GM18909 (cell line): ENCODE measurements at regions not wholly inside any gene's neighbourhood (a gene's known extent, or its start where the extent isn't known, plus 50 kb on each side); places are given as distances from the start of the nearest gene placed in this dataset.
"Not testable (repeated sequence)": the region's sequence is repeated elsewhere in the genome, so short reads cannot be mapped to it uniquely, and the experiment has no call there.

ENCODE experiments used
- ATAC-seq: cut with Tn5 transposase; IDR thresholded peaks from one replicate; pipeline ENCODE4 v1.9.1; 2021; ENCODE audit warnings: mild to moderate bottlenecking; ENCODE audit not compliant: unreplicated experiment, poor library complexity

DNA sequence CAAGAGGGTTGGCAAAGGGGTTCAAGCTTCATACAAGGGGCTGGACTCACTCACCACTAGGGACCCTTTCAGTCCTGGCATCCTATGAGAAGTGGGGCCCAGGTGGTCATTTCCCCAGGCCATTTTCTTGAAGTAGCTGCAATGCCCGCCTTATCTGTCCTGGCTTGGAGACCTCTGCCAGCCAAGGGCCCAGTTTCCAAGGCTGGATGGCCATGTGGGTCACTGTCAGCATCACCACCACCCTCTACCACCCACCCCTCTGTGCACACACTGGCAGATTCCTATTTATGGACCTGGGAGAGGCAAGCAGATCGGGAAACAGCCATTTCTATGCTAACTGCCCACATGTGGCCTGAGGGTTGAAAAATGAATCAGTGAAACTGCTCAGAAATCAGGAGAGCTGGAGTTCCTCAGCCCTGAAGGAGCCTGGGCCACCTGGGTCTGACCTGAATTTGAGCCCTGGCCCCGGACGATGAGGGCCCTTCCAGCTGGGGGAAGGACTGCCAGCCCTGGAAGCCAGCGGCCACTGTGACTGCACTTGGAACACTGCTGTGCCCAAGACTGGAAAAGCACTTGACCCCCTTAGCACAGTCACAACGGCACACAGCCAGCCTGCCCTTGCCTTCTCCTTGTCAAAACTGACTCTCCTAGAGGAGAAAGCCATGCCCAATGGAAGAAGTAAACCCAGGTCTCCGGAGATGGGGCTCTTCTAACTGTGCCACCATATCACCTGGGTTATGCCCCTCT lies 442.2 kb downstream of the BUD13 start:
- no peak for ATAC-seq

DNA sequence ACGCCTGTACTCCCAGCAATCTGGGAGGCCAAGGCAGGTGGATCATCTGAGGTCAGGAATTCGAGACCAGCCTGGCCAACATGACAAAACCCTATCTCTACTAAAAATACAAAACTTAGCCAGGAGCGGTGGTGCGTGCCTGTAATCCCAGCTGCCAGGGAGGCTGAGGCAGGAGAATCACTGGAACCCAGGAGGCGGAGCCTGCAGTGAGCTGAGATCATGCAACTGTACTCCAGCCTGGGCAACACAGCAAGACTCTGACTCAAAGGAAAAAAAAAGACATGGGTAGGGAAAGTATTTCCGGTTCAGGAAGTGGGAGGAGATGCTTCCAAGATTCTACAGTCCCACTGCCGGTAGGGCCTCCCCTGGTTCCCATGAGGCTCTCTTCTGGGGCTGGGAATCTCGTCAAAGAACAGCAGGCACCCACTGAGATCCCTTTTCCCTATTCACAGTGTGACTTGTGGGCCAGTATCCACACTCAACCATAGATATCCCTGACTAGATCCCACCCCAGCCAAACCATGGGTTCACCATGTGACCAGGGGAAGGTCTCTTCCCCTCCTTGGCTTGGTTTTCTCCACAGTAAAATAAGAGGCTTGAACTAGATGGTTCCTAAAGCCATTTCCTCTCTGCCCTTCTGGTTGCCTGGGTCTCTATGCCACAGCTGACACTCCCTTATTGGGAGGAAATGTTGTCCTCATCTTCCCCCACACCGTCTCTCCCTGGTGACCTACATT lies 443.3 kb downstream of the BUD13 start:
- no peak for ATAC-seq

DNA sequence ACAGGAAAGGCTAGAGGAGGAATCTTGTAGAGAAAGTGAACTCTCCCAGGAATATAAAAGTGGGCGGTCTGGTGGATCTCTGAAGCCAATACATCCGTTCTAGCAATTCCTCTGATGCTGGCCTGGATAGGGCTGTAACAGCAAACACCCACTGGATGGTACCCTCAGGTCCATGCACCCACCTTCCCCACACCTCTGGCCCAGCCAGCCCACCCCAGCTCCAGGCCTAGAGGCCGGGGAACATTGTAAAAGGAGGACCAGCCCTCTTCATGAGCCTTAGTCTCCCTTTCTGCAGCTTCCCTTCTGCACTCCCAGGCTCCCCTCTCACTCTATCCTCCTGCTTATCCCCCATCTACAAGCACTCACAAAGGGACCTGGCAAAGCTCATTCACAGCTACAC lies 443.9 kb downstream of the BUD13 start:
- no peak for ATAC-seq

DNA sequence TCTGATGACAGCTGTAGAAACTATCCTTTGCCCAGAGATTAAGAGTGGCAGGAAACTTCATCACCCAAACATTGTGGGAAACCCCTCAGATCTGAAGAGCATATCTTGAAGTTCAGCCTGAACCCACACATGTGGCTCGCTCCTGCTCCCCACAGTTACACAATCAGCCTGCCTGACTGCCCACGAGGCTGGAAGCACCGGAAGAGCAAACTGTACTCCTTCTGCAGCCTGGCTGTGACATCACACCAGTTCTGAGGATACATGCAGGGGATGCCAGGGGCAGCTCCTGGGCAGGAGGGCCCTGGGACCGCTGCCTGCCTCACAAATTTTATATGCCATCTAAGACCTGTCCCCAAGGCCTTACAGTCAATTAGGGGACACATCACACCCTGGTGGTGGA lies 444.4 kb downstream of the BUD13 start:
- ATAC-seq = no peak

DNA sequence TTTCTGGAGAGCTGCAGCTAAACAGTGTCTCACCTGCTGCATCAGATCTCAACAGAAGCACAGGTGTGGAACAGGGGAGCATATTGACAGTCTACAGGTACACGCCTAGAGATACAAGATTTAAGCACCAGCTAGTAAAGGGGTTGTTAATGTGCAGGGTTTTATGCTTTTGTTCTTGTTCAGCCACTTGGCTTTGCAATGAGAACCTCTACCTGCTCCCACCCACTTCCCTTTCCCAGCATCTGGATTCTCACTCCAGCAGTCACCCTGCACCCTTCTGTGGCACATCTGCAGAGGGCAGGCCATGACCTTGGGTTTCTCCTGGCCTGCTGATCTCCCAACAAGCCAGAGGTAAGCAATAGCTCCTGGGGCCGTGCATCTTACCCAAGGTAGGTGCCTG lies 446.6 kb downstream of the BUD13 start:
- ATAC-seq = no peak

DNA sequence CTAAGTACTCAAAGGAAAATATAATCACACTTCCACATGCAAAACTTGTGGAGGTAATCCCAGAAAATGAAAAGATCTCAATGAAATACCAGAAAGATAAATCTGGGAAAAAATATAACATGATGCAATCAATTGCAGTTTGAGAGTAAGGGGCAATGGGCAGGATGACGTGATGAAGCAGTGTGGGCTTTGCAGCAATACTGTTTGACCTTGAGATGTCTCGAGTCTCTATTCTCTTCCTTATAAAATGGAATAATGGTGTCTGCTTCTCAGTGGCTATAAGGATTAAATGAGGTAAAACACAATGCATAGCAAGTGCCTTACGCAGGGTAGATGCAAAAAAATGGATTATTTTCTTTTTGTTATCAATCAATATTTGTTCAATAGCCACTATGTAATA lies 447.5 kb downstream of the BUD13 start:
- ATAC-seq = no peak

DNA sequence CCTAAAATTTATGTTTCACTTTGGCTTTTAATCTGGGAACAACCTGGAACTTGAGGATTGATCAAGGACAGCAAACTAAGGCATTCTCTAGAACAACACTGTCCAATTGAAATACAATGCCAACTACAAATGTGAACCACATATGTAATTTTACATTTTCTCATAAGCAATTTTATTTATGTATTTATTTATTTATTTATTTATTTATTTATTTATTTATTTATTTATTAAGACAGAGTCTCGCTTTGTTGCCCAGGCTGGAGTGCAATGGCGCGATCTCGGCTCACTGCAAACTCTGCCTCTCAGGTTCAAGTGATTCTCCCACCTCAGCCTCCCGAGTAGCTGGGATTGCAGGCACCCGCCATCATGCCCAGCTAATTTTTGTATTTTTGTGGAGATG lies 448.7 kb downstream of the BUD13 start:
- ATAC-seq = not testable (repeated sequence)

DNA sequence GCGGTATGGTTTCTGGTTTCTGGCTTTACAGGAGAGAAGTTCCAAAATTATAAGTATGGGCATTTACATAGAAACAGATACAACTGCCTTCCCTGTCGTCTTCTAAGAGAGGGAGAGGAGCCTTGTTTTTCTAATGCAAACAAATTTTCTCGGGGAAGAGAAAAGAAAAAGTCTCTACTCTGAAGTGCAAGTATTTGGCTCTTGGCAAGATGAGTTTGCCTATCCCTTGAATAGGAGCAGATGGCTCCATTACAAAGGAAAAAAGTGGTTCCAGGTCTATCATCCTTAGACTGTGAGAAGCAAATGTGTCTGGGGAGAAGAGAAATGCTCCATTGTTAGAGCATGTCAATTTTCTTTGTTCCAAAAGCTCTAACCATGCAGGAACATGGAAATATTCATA lies 455.6 kb downstream of the BUD13 start:
- ATAC-seq = no peak

DNA sequence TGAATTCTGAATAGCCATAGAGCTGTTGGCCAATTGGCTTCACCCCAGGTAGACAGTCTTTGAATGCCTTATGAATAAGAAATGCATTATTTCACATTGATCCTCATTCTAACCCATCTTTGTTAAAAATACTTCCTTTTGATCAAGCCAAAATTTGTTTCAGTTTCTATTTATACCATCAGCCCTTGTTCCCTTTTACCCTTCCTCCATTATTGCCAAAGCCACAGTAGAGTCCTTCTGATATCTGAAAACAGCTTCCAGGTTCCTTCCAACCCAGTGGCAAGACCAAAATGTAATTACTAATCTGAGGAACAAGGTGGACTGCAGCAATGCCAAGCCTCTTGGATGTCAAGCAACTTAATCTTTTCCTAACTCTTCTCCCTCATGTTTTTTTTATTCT lies 458.8 kb downstream of the BUD13 start:
- no peak for ATAC-seq

DNA sequence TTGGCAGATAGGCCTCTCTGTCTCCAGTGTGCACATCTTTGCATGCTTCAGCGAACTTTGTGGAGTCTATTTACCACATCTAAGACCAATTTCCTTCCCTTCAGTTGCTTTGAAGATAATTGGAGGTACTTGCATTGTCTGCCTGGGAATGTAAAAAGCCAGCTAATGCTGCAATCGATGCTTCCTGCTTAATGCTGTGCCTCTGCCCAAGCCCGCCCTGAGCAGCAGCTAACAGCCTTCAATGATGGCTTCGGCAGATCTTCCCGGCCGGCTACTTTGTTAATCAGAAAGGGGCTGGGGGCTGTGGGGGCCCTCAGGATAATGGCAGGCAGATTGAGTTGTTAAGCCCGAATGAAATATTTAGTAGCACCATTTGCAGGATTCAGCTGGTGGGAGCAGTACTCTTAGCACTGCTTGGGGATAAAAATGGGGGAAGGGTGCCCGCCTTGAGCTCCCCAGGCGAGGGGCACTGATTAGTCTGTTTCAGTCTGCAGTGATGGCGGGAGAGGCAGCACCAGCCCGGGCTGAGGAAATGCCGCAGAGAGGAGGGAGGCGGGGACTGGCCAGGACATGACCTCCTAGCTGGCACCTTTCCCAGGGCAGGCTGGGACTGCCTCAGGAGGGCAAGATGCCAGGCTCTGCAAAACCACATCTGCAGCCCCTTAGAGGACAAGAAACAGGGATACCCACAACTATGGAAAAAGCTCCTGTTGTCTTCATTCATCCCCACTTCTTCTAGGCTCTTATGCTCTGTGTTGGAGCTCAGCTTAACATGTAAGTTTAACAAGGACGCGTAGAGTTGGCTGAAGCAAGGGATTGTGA lies 460.0 kb downstream of the BUD13 start:
- no peak for ATAC-seq

DNA sequence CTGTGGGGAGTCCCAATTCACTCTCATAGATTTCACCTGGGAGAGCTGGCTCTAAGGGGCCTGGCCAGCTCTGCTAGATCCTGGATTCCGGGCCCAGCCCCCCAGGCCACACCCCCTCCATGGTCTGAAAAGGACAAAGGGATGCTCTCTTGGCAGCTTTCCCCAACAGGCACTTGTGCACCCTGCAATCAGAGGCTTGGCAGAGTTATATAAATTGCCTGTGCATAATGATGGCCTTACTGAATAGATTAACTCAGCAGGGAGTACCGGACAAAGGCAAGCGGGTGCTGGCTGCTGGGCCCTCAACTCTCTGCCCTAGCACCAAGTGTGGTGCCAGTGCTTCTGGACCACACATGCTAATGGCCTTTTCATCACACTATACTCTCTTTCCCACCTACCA lies 461.6 kb downstream of the BUD13 start:
- no peak for ATAC-seq

DNA sequence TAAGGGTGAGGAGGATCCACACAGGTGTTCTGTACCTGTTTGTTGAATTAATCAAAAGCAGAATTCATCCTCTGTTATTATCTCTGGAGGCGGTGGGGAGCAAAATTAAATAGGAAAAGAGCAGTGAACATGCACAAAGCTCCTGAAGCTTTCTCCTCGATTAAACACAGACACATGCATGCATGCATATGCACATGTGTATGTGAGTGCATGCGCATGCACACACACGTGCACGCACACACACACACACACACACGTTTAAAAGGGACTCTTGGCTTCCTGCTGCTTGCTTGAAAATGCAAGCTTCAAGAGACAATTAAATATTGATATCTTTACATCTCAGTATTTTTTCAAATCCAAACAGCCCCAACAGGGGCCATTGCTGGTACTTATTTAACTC lies 462.1 kb downstream of the BUD13 start:
- no peak for ATAC-seq

DNA sequence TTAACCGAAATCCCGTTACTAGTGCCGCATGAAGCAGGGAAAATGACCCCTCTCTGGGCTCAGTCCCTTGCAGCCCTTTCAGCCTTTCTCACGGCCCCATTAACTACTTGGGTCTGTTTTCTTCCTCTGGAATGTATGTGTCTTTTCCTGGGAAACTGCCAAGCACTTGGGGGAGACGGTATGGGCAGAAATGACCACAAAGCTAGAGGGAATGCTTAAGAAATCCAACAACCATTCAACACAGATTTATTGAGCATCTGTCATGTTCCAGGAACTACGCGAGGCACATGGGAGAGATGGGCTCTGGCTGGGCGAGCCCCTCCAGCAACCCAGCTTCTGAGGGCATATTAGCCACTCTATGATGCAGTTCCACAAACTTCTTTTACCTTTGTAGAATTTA lies 462.6 kb downstream of the BUD13 start:
- ATAC-seq = no peak

DNA sequence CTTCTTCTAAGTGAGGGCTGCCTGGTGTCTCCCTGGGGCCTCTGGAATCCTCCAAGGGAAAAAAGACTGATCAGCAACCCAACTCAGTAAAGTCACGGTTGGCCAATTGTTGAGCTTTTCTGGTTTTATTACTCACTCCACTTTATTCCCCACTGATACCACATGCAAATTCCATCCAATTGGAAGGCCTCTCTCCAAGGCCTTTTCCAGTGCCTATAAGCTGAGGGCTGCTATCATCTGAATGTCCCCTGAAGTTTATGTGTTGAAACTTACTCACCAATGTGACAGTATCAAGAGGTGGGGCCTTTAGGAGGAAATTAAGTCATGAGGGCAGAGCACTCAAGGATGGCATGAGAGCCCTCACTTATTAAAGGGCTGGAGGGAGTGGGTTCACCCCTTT lies 463.3 kb downstream of the BUD13 start:
- ATAC-seq = no peak

DNA sequence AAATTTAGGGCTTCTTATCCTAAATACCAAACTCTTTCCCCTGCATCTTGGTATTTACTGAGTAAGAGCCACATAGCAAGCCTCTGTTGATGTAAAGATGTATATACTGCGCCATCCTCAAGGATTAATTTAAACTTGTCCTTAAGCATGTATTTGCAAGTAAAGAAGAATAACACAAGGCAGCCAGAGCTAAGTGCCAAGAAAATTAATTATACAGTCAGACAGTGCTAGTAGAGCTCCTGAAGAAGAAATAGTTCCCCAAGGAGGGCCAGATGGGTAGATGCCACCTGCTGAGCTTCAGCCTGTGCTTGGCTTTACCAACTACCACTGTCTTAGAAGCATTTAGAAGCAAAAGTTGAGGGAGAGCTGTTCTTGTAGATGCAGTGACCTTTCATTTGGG lies 470.0 kb downstream of the BUD13 start:
- ATAC-seq = no peak

DNA sequence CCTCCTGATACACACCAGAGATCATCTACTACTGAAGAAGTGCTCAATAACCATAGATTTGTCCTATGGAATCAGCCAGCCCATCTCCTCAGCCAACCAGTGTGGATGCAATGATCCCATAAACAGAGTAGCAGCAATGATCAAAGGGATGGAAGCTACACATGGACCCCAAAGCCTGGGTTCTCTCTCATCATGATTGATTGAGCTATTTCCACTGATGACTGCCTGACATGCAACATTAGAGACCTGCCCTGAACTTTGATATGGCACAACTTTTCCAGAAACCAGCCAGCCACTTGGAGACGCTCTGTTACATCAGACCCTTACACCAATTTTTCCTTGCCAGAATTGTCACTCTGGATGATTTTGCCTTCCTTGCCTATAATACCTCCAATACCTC lies 471.6 kb downstream of the BUD13 start:
- no peak for ATAC-seq

DNA sequence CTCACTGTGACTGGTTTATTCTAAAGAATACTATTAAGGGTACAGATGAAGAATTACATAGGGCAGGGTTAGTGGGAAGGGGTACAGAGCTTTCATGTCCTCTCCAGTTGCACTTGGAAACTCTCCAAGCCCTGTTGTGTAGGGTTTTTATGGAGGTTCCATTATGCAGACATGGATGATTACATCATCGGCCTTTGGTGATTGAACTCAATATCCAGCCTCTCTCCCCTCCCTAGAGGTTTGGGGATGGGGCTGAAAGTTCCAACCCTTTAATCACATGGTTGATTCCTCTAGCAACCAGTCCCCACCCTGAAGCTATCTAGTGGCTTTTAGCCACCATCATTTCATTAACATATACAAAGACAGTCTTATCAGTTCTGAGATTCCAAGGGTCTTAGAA lies 472.6 kb downstream of the BUD13 start:
- ATAC-seq = no peak

DNA sequence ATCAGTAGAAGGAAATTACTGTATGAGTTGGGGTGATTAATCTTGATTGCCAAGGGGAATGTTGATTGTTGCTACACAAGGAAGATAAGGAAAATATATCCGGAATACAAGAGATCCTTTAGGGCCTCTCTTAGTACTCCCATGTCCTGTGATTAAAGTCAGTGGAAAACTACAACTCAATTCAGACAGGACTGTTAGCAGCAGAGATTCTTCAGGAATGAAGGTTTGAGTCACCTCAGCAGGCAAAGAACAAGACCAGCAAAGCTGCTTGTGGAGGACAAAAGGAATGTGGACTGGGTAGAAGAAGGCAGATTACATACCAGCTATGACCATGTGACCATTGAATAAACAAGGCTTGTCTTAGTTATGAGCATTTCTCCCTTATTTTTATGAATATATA lies 478.2 kb downstream of the BUD13 start:
- ATAC-seq = no peak

DNA sequence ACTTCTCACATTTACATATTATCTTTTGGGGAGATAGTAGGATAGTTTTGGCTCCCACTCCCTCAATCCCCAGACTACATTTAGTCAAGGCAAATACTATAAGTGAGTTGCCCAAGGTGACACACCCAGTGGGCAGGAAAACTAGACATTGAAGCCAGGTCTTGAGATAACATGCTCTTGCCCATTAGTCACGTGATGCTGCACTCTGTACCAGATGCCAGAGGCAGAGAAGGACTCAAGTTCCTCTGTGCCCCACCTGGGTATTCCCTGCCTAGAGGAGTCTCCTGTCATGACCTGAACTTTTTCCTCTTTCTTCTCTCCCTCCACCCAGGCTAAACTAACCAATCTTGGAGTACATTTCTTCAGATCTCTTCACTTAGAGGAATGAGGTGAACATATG lies 484.9 kb downstream of the BUD13 start:
- ATAC-seq = no peak

DNA sequence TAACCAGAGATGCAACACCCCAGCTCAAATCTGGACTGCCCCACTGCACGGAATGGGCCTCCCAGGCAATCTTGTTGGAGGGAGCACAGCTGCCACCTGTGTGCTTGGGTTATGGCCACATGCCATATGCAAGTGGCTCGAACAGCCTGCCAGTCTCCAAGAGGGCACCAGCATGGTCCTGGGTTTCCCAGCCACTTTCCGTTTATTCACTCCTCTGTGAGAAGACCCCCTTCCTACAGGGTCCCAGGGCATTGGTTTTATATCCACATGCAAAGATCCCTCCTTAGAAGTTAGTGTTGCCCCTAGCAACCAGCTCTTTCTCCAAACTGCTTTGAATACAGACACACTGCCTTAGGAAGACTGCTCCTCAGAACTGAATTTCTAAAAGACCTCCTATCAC lies 487.8 kb downstream of the BUD13 start:
- no peak for ATAC-seq

DNA sequence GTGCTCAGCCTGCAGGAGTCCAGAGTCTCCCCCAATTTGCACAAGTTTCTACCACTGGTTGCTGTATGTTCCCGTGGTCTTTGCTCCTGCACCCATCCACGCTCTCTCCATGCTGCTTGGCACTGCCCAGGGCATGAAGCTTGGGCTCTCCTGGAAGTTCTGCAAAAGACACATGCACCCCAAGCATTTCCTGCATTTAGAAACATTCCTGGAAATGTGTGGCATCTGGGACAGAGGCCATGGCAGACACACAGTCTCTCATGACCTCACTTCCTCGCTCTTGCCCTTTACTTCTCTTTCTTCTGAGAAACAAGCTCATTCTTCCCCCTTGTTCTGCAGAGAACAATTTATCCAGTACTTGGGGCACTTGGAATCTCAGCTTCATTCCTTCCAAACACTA lies 489.5 kb downstream of the BUD13 start:
- ATAC-seq = no peak
